B cell (primary cell): ENCODE measurements at regions not wholly inside any gene's neighbourhood (a gene's known extent, or its start where the extent isn't known, plus 50 kb on each side); places are given as distances from the start of the nearest gene placed in this dataset.

Experiments
- ATAC-seq: fragments of 200-7000 bp; cut with Tn5 transposase; one replicate; pipeline ENCODE4 v1.10.0; 2021; ENCODE audit warnings: low read depth, mild to moderate bottlenecking, moderate number of reproducible peaks, moderate library complexity
- CTCF ChIA-PET: fragments of 350-600 bp; sonication (Branson Sonifier 250); formaldehyde crosslinking; loops from one replicate; lab custom pipeline; 2021; ENCODE audit warnings: antibody characterized with exemption, inconsistent platforms; lab: Charles Lee
- POLR2A ChIA-PET: fragments of 350-600 bp; sonication (Branson Sonifier 250); formaldehyde crosslinking; loops from one replicate; lab custom pipeline; 2021; ENCODE audit warnings: antibody characterized with exemption; lab: Charles Lee
- DNase-seq: peaks from one replicate; pipeline ENCODE4 v3.0.0; 2013
- H2AFZ ChIP-seq: 2 replicates; pipeline ENCODE4 v1.6.1; 2012; ENCODE audit warnings: mild to moderate bottlenecking, low read depth, low read length; ENCODE audit not compliant: insufficient read depth, poor library complexity, severe bottlenecking
- H3K27ac ChIP-seq, 2 donors: 1 replicate in 1 of 2; 2 replicates in 1 of 2; pipeline ENCODE4 v1.5.1; 2012 to 2013; ENCODE audit warnings: low read length in 2 of 2, mild to moderate bottlenecking in 2 of 2, moderate library complexity in 1 of 2
- H3K27me3 ChIP-seq, 4 experiments: fragments of 200-600 bp in 1 of 4; sonication (generic) in 1 of 4; replicated peaks in 1 of 4; 1 replicate in 2 of 4; 2 replicates in 2 of 4; pipeline versions ENCODE4 v1.6.1 to v1.7.0; 2013 to 2016; ENCODE audit warnings: low read length in 3 of 4, mild to moderate bottlenecking in 2 of 4, mixed read lengths in 1 of 4, moderate library complexity in 1 of 4; ENCODE audit not compliant: insufficient read depth in 4 of 4, control insufficient read depth in 3 of 4; ENCODE audit errors: control extremely low read depth in 1 of 4
- H3K36me3 ChIP-seq, 2 experiments: replicated peaks in 1 of 2; 1 replicate in 1 of 2; 2 replicates in 1 of 2; pipeline versions ENCODE4 v1.6.1 to v1.7.1; 2013; ENCODE audit warnings: low read length in 1 of 2; ENCODE audit not compliant: insufficient read depth in 2 of 2, control insufficient read depth in 1 of 2; ENCODE audit errors: control extremely low read depth in 1 of 2, extremely low read depth in 1 of 2
- H3K4me1 ChIP-seq, 2 donors: fragments of 200-600 bp in 1 of 2; sonication (generic) in 1 of 2; 1 replicate in 1 of 2; 2 replicates in 1 of 2; pipeline versions ENCODE4 v1.5.1 to v1.6.1; 2013 to 2017; ENCODE audit warnings: low read length in 2 of 2; ENCODE audit not compliant: control insufficient read depth in 2 of 2, insufficient read depth in 2 of 2
- H3K4me2 ChIP-seq: replicated peaks from 2 replicates; pipeline ENCODE3; 2012; ENCODE audit warnings: mild to moderate bottlenecking, low read depth, low read length; ENCODE audit not compliant: poor library complexity, severe bottlenecking
- H3K4me3 ChIP-seq, 5 experiments: fragments of 200-600 bp in 1 of 5; sonication (generic) in 1 of 5; 1 replicate in 3 of 5; 2 replicates in 2 of 5; pipeline versions ENCODE4 v1.5.1 to v1.7.0; 2011 to 2016; ENCODE audit warnings: low read length in 4 of 5, mild to moderate bottlenecking in 4 of 5, low read depth in 2 of 5, control low read depth in 1 of 5, moderate library complexity in 1 of 5; ENCODE audit not compliant: insufficient read depth in 1 of 5; ENCODE audit errors: control extremely low read depth in 1 of 5, extremely low read depth in 1 of 5
- H3K79me2 ChIP-seq: fragments of 200-600 bp; sonication (generic); one replicate; pipeline ENCODE4 v1.6.0; 2016; ENCODE audit warnings: low read length; ENCODE audit not compliant: control insufficient read depth, insufficient read depth
- H3K9ac ChIP-seq: fragments of 200-600 bp; sonication (generic); 2 replicates; pipeline ENCODE4 v1.6.1; 2017; ENCODE audit warnings: mild to moderate bottlenecking, low read length, moderate library complexity
- H3K9me3 ChIP-seq, 3 donors: one replicate each; pipeline versions ENCODE4 v1.6.1 to v1.7.1; 2013; ENCODE audit warnings: low read length in 2 of 3; ENCODE audit not compliant: control insufficient read depth in 2 of 3, insufficient read depth in 1 of 3; ENCODE audit errors: control extremely low read depth in 1 of 3
- H4K20me1 ChIP-seq: 2 replicates; pipeline ENCODE4 v1.6.0; 2012; ENCODE audit warnings: mild to moderate bottlenecking, low read length; ENCODE audit not compliant: insufficient read depth, control insufficient read depth, poor library complexity, severe bottlenecking
- H3K27ac Mint-ChIP-seq: one replicate; pipeline ENCODE4 v1.8.0; 2021; ENCODE audit warnings: mixed read lengths
- H3K27me3 Mint-ChIP-seq: one replicate; pipeline ENCODE4 v1.8.0; 2021; ENCODE audit warnings: mixed read lengths
- H3K4me1 Mint-ChIP-seq: one replicate; pipeline ENCODE4 v1.8.0; 2021; ENCODE audit warnings: mixed read lengths
- H3K4me3 Mint-ChIP-seq: one replicate; pipeline ENCODE4 v1.8.0; 2021; ENCODE audit warnings: mixed read lengths
- H3K9me3 Mint-ChIP-seq: one replicate; pipeline ENCODE4 v1.8.0; 2022; ENCODE audit warnings: mixed read lengths; ENCODE audit not compliant: insufficient read depth
- CTCF ChIP-seq: fragments of 200-600 bp; IDR thresholded peaks from one replicate; pipeline ENCODE4 v1.8.0; 2022; ENCODE audit warnings: antibody characterized with exemption, mild to moderate bottlenecking
- EZH2 ChIP-seq: IDR thresholded peaks from 2 replicates; pipeline ENCODE4 v1.6.1; 2012; ENCODE audit warnings: borderline replicate concordance, low read depth, mild to moderate bottlenecking, moderate library complexity, low read length; ENCODE audit not compliant: insufficient read depth, poor library complexity, severe bottlenecking
- WGBS: methylation state at CpG from one replicate; pipeline ENCODE4 v1.1.5; 2013; ENCODE audit warnings: missing lambda C conversion rate; ENCODE audit not compliant: insufficient coverage; 5-methylcytosine and 5-hydroxymethylcytosine counted together
- intact Hi-C: fragments of 100-400 bp; cut with micrococcal nuclease; formaldehyde crosslinking; loops from one replicate; pipeline ENCODE4 v1.10.0; 2022

- Mint-ChIP-seq H3K27me3 (peaks cover 10% of the 10 kb centered on the region), H3K27ac (no peak overlapping the region), H3K9me3 (no peaks in the 10 kb centered on the region), H3K4me3 (no peak overlapping the region), H3K4me1 (no peaks in the 10 kb centered on the region)
- ATAC-seq (no peak), DNase-seq (no peak)
- WGBS = 56% methylated on average over 1 of the region's 1 CpG
- H2AFZ ChIP-seq = no peak overlapping the region
- H3K27me3 ChIP-seq = no peaks in the 10 kb centered on the region
- no peak overlapping the region for H3K9ac ChIP-seq
- no peaks in the 10 kb centered on the region for H3K79me2 ChIP-seq
- no peak for TF ChIP-seq EZH2
- TF ChIP-seq CTCF = no peak
- H3K27ac ChIP-seq = no peak overlapping the region
- no peak overlapping the region for H3K4me2 ChIP-seq
- H4K20me1 ChIP-seq = no peaks in the 10 kb centered on the region
- ChIA-PET CTCF (no interaction called here), POLR2A (no interaction called here)
- intact Hi-C loops = no loop called here
- no peaks in the 10 kb centered on the region for H3K9me3 ChIP-seq
- no peak overlapping the region for H3K4me3 ChIP-seq
- no peaks in the 10 kb centered on the region for H3K4me1 ChIP-seq
- no peaks in the 10 kb centered on the region for H3K36me3 ChIP-seq
These were observed 51.5 kb upstream of the ATP10B start for GRCh38 chr5:160903551-160903950.

- TF ChIP-seq EZH2 (no peak), CTCF (no peak)
- intact Hi-C loops = no loop called here
- Mint-ChIP-seq H3K4me1 (no peaks in the 10 kb centered on the region), H3K4me3 (no peak overlapping the region), H3K9me3 (no peaks in the 10 kb centered on the region), H3K27ac (no peak overlapping the region), H3K27me3 (peaks cover 10% of the 10 kb centered on the region)
- H3K27me3 ChIP-seq = no peaks in the 10 kb centered on the region
- no peaks in the 10 kb centered on the region for H4K20me1 ChIP-seq
- no peak overlapping the region for H3K27ac ChIP-seq
- no peak for DNase-seq
- CTCF ChIA-PET = no interaction called here
- H3K9me3 ChIP-seq = no peaks in the 10 kb centered on the region
- POLR2A ChIA-PET = no interaction called here
- ATAC-seq = no peak
- no peak overlapping the region for H3K9ac ChIP-seq
- H2AFZ ChIP-seq = no peak overlapping the region
- H3K4me2 ChIP-seq = no peak overlapping the region
- no peaks in the 10 kb centered on the region for H3K36me3 ChIP-seq
- H3K4me3 ChIP-seq = no peak overlapping the region
- 77% methylated on average over 3 of the region's 3 CpGs for WGBS
- no peaks in the 10 kb centered on the region for H3K79me2 ChIP-seq
- no peaks in the 10 kb centered on the region for H3K4me1 ChIP-seq
These were observed 51.1 kb upstream of the ATP10B start for GRCh38 chr5:160903076-160903475.
